GM12878 (cell line): ENCODE measurements at regions not wholly inside any gene's neighbourhood (a gene's known extent, or its start where the extent isn't known, plus 50 kb on each side); places are given as distances from the start of the nearest gene placed in this dataset.

ENCODE experiments used
- CBX3 ChIP-seq: fragments of 200-600 bp; sonication (generic); IDR thresholded peaks from 2 replicates; pipeline ENCODE4 v1.6.1; 2016; ENCODE audit warnings: low read depth, borderline replicate concordance
- EP300 ChIP-seq, 2 experiments: fragments of 150-350 bp in 1 of 2; IDR thresholded peaks; 2 replicates each; pipeline ENCODE4 v1.6.1; 2011 to 2012; ENCODE audit warnings: low read depth in 2 of 2, low read length in 2 of 2, borderline replicate concordance in 1 of 2, improper control_type of control experiment in 1 of 2, inconsistent platforms in 1 of 2; ENCODE audit not compliant: control insufficient read depth in 1 of 2
- HCFC1 ChIP-seq: fragments of 150-350 bp; IDR thresholded peaks from 2 replicates; pipeline ENCODE4 v1.6.1; 2014; ENCODE audit warnings: low read length
- HDAC2 ChIP-seq: fragments of 200-600 bp; sonication (generic); IDR thresholded peaks from 2 replicates; pipeline ENCODE4 v1.6.1; 2017
- NRF1 ChIP-seq: conservative IDR thresholded peaks from 2 replicates; pipeline ENCODE4 v1.6.1; 2011; ENCODE audit warnings: mild to moderate bottlenecking, low read depth, low read length, improper control_type of control experiment
- POLR2A ChIP-seq: IDR thresholded peaks from 2 replicates; pipeline ENCODE4 v1.6.1; 2011; ENCODE audit warnings: low read depth, mild to moderate bottlenecking, low read length
- POLR2AphosphoS5 ChIP-seq: IDR thresholded peaks from 2 replicates; pipeline ENCODE4 v1.6.1; 2011; ENCODE audit warnings: mild to moderate bottlenecking, low read length, inconsistent platforms
- SUZ12 ChIP-seq: fragments of 200-600 bp; sonication (generic); IDR thresholded peaks from one replicate; pipeline ENCODE4 v1.6.1; 2018; ENCODE audit warnings: antibody characterized with exemption, mild to moderate bottlenecking; ENCODE audit not compliant: unreplicated experiment
- TCF12 ChIP-seq: IDR thresholded peaks from 2 replicates; pipeline ENCODE4 v1.6.1; 2011; ENCODE audit warnings: low read depth, mild to moderate bottlenecking, low read length
- TCF7 ChIP-seq: IDR thresholded peaks from 2 replicates; pipeline ENCODE4 v1.6.1; 2014; ENCODE audit warnings: antibody characterized with exemption, borderline replicate concordance
- YY1 ChIP-seq: IDR thresholded peaks from 2 replicates; pipeline ENCODE4 v1.6.1; 2011; ENCODE audit warnings: low read depth, mild to moderate bottlenecking, low read length
- ZNF24 ChIP-seq: fragments of 450-650 bp; IDR thresholded peaks from 2 replicates; pipeline ENCODE4 v1.6.1; 2017; ENCODE audit warnings: antibody characterized with exemption, mild to moderate bottlenecking
- TF ChIP-seq, protein P1 (sequence below), 3 experiments: IDR thresholded peaks in 2 of 3; conservative IDR thresholded peaks in 1 of 3; 2 replicates each; pipeline ENCODE4 v1.5.1; 2011; ENCODE audit warnings: low read depth in 3 of 3, low read length in 3 of 3, mild to moderate bottlenecking in 3 of 3, control low read depth in 2 of 3, moderate library complexity in 2 of 3, inconsistent platforms in 1 of 3, mixed read lengths in 1 of 3; ENCODE audit not compliant: control insufficient read depth in 2 of 3, insufficient read depth in 1 of 3; ENCODE audit errors: extremely low read depth in 1 of 3
- TF ChIP-seq, protein P2 (sequence below): IDR thresholded peaks from 2 replicates; pipeline ENCODE4 v1.6.1; 2012; ENCODE audit warnings: low read depth, low read length, improper control_type of control experiment

DNA sequence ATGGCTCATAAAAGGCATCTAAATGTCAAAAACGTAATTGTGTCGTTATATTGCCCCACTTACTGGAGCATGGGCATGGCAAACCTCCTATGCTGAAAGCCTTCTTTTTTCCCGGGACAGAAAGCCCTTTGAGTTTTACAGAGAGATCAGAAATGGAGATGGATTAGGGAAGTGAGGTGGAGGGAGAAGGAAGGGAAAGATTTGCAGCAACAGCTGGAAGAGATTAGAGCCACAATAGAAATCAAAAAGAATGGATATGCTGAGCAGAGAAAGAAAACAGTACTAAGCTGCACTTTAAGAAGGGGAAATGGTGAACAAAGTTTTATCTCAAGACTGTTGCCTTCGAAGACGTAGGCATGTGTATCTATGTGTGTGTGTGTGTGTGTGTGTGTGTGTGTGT lies 97.2 kb upstream of the PCGF5 start:
- no peak for TF ChIP-seq EP300 (IDR thresholded peaks at IDR 0.05; ENCODE audit: borderline replicate concordance in 1 of 2, control insufficient read depth in 1 of 2, low read depth in 2 of 2, low read length in 2 of 2)
- no peak for TF ChIP-seq HCFC1
- no peak for TF ChIP-seq CBX3
- TF ChIP-seq POLR2AphosphoS5, result no peak
- TF ChIP-seq NRF1, result no peak
- no peak for TF ChIP-seq TCF12
- TF ChIP-seq YY1, result no peak
- TF ChIP-seq, protein P1, sequence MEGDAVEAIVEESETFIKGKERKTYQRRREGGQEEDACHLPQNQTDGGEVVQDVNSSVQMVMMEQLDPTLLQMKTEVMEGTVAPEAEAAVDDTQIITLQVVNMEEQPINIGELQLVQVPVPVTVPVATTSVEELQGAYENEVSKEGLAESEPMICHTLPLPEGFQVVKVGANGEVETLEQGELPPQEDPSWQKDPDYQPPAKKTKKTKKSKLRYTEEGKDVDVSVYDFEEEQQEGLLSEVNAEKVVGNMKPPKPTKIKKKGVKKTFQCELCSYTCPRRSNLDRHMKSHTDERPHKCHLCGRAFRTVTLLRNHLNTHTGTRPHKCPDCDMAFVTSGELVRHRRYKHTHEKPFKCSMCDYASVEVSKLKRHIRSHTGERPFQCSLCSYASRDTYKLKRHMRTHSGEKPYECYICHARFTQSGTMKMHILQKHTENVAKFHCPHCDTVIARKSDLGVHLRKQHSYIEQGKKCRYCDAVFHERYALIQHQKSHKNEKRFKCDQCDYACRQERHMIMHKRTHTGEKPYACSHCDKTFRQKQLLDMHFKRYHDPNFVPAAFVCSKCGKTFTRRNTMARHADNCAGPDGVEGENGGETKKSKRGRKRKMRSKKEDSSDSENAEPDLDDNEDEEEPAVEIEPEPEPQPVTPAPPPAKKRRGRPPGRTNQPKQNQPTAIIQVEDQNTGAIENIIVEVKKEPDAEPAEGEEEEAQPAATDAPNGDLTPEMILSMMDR (IDR thresholded peaks at IDR 0.05 in 2 of 3, conservative IDR thresholded peaks at IDR 0.05 in 1 of 3; ENCODE audit: control insufficient read depth in 2 of 3, extremely low read depth in 1 of 3, insufficient read depth in 1 of 3, low read depth in 3 of 3, low read length in 3 of 3), result no peak
- TF ChIP-seq, protein P2, sequence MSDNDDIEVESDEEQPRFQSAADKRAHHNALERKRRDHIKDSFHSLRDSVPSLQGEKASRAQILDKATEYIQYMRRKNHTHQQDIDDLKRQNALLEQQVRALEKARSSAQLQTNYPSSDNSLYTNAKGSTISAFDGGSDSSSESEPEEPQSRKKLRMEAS, result no peak
- TF ChIP-seq HDAC2, result no peak
- no peak for TF ChIP-seq TCF7
- TF ChIP-seq POLR2A, result no peak
- TF ChIP-seq SUZ12, result no peak
- no peak for TF ChIP-seq ZNF24
